Fibroblast of skin of abdomen (primary cell): ENCODE measurements at regions not wholly inside any gene's neighbourhood (a gene's known extent, or its start where the extent isn't known, plus 50 kb on each side); places are given as distances from the start of the nearest gene placed in this dataset.
A peak's percentile ranks its signal among the peaks of the same experiment; 100 is the strongest.

Experiments
- DNase-seq: peaks from one replicate; pipeline ENCODE4 v3.0.0-alpha.2; 2013

- DNase-seq = no peak
Observed at GRCh38 chr10:125397608-125398007, 237.2 kb upstream of the CTBP2 start.

DNA sequence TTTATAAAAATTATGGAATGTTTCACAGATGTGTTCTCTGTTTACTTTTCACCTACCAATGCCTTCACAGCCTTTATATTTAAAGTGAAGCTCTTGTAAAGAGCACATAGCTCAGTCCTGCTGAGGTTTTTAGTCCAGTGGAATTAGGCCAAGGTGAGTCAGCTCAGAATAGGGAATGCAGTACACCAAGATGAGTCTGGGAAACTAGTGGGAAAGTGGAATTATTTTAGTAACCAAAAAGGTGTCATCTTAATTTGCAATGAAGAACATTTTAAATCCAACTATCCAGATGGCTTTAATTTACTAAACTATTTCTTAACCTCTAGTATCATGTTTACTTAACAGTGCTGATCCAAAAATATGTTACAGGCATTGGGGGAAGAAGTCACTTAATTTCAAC, 236.3 kb upstream of the CTBP2 start:
- peak; percentile 87 for DNase-seq

- DNase-seq = peak; percentile 74
Observed at GRCh38 chr10:125392609-125393008, 232.2 kb upstream of the CTBP2 start.

- DNase-seq = peak; percentile 64
Observed at GRCh38 chr10:125392154-125392553, 231.8 kb upstream of the CTBP2 start.

DNA sequence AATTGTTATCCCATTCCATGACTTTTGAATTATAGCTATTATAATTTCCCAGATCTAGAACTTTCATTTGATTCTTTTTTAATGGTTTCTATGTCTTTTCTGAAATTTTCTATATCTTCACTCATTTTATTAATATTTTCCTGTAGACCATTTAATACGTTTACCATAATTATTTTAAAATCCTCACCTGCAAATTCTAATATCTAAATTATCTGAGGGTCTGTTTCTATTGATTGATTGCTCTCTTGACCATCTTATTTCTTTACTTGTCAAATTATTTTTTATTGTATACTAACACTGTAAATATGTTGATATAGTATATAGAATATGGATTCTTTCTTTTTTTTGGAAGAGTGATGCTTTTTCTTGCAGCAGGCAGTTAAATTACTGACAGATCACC, 229.3 kb upstream of the CTBP2 start:
- DNase-seq = no peak

DNA sequence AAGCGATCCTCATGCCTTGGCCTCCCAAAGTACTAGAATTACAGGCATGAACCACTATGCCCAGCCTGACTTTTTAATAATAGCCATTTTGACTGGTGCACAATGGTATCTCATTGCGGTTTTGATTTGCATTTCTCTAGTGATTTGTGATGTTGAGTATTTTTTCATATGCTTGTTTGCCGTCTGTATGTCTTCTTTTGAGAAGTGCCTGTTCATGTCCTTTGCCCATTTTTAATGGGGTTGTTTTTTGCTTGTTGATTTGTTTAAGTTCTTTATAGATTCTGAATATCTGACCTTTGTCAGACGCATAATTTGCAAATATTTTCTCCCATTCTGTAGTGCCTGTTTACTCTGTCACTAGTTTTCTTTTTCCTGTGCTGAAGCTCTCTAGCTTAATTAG, 219.2 kb upstream of the CTBP2 start:
- DNase-seq = no peak

DNA sequence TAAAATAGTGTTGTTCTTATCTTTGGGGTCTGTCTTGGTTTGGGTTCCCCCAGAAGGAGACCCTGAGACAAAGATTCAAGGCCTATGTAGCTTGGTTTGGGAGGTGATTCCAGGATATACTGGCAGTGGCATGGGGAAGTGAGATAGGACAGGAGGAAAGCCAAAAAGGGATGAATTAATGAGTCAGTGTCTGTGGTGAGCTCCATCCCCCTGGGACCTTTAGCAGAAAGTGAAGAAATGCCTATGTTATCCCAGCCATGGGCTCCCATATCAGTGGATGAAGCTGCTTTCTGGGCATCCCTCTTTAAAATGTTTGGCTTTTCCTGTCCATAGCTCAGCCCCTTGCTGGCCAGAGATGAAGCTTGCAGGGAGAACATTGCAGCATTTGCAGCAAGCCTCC, 217.0 kb upstream of the CTBP2 start:
- peak; percentile 45 for DNase-seq

DNA sequence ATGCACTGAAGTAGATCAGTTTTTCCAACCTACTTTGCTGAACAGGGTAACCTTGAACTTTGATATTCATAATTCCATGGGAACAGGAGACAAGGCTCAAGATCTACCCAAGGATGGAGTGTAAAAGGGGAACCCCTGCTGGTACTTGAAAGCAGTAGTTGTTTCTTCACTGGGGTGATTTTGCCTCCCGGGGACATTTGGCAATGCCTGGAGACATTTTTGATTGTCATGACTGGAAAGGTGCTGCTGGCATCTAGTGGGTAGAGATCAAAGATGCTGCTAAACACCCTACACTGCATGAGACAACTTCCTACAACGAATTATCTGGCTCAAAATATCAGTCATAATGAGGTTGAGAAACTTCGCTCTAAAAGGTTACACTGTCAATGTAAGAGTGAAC, 214.8 kb upstream of the CTBP2 start:
- no peak for DNase-seq

- no peak for DNase-seq
Observed at GRCh38 chr10:125373546-125373945, 213.2 kb upstream of the CTBP2 start.

DNA sequence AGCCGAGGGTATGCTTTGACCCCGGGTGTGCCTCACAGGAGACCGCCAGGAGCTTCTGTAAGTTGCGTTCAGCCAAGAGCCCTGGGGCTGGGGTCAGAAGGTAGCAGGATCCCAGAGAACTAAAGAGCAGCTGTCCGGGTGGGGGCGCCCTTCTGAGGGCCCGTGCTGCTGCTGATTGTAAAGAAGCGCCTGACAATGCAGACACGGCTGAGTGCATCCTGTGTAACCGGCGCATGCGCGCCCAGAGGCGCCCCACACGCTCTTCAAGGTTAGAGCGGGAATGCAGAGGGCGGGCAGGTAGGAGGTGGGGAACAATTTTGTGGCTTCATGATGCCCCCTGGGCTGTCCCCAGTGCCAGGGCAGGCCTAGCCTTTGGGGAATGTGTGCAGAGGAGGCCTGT, 210.2 kb upstream of the CTBP2 start:
- DNase-seq = no peak

- DNase-seq = no peak
Observed at GRCh38 chr10:125369382-125370326, 209.3 kb upstream of the CTBP2 start.

DNA sequence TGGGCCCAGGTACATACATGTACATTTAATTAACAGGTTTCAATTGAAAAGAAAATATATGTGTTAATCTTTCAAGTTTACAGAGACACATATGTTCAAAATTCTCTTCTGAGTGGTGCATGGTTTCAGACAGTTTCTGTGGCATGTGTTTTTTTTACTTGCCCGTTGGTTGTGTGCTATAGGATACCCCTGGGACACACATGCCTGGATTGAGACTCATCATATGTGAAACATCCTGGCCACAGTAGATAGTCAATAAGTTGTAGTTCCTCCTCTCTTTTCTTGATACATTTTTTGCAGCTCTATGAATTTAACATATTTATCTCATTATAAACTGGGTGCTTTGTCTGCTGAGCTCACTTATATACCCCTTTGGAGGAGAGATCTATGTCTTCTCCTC, 207.8 kb upstream of the CTBP2 start:
- peak; percentile 12 for DNase-seq

- DNase-seq = no peak
Observed at GRCh38 chr10:125363791-125364190, 203.4 kb upstream of the CTBP2 start.

- no peak for DNase-seq
Observed at GRCh38 chr10:125362950-125363349, 202.6 kb upstream of the CTBP2 start.

DNA sequence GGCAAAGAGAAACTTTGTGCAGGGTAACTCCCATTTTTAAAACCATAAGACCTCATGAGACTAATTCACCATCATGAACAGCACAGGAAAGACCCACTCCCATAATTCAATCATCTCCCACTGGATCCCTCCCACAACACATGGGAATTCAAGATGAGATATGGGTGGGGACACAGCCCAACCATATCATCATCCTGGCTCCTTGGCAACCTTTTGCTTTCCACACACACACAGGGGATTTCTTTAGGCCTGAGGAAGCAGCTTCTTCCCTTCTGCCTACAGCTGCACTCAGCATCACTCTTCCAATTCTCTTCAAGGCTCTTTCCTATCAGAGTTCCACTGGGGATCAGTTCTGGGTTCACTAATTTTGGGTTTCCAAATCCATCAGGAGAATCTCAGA, 199.0 kb upstream of the CTBP2 start:
- no peak for DNase-seq

DNA sequence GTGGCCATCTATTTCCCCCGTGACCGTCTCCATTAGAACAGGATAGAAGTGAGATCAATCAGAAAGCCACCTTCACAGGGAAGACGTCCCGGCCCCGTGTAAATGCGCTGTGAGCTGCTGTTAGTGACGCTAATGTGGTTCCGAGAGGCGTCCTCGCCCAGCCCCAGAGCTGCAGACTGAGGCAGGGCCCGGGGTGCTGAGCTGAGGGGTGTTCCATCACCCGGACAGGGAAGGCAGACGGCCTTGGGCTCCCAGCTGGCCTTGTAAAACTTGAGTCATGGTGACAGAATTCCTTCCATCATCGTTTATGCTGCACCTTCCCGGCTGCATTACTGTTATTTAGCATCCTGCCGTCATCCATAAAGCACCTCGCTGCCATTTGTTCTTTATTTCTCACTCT, 195.3 kb upstream of the CTBP2 start:
- DNase-seq = no peak

- DNase-seq = no peak
Observed at GRCh38 chr10:125350519-125350918, 190.2 kb upstream of the CTBP2 start.

- DNase-seq = no peak
Observed at GRCh38 chr10:125348536-125348935, 188.2 kb upstream of the CTBP2 start.

DNA sequence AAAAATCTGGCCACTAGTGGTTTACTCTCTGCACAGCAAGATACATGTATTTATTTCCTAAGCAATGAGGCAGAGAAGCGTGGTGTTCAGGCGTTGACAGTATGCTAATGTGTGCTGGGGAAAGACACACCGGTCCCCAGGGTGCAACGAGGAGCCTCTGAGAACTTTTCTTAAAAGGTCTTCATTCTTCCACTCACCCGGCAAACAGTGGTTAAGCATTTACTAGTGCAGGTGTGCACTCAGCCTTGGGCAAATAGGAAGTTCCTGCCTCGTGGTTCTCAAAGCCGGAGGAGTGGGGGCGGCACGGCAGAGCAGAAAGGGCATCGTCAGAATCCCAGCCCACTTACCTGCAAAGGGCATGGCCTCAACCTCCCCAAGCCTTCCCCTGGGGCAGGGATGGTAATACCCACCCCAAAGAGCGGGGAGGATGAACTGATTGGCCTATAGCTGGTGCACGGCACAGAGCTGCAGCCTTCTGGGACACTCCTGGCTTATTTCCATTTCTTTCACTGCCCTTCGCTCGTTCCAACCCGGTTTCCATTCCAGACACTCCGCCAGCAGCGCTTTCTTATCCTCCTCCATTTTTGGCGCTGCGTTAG, 184.3 kb upstream of the CTBP2 start:
- no peak for DNase-seq

DNA sequence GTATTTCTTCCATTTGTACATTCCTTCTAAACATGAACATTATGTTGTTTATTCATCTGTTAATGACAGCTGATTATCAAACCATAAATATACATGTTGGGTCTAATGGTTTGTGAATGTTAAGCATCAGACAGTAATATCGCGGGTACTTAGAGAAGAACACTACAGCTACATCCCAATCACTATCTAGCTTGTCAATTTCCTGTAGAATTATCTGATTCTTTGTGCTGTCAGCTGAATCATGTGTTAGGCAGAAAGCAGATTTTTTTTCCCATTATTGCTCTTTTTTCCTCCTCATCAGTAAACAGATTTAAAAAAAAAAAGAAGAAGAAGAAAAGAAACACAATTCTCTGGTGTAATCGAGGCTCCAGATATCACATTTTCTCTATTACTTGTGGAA, 183.6 kb upstream of the CTBP2 start:
- DNase-seq = no peak

GRCh38 chr10:125343118-125343925, 183.0 kb upstream of the CTBP2 start:
- DNase-seq = no peak

DNA sequence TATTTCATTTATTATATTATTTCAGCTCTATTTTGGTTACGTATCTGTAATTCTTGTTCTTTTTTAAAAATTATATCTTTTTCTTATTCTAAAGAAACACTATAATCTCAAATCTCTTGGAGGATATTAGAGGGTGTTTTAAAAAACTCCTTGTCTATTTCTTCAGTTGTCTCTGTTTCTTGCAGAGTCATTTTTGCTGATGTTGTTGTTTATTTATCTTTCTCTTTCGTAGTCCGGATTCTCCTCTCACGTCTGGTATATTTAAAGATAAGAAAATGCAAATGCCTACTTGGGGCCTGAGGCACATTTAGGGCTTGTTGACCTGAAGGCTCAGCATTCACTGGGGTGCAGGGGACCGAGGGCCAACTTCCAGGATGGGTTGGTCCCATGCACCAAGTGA, 181.2 kb upstream of the CTBP2 start:
- no peak for DNase-seq

GRCh38 chr10:125340903-125341302, 180.5 kb upstream of the CTBP2 start:
- DNase-seq = no peak
